ENCODE measurements at regions not wholly inside any gene's neighbourhood (a gene's known extent, or its start where the extent isn't known, plus 50 kb on each side); places are given as distances from the start of the nearest gene placed in this dataset.

GRCh38 chr12:24759155-24759554 lies 189.7 kb downstream of the BCAT1 start:
- Mint-ChIP-seq H3K9me3 (no peaks in the 10 kb centered on the region), H3K4me1 (ENCODE audit: low read depth) (no peaks in the 10 kb centered on the region), H3K4me3 (no peak overlapping the region), H3K36me3 (ENCODE audit: low read depth) (no peaks in the 10 kb centered on the region), H3K27ac (no peak overlapping the region), H3K27me3 (peaks cover 3% of the 10 kb centered on the region)
- ATAC-seq, result no peak
- intact Hi-C loops (cut with micrococcal nuclease), result no loop called here
- no peak for DNase-seq
- ChIA-PET POLR2A (no interaction called here), CTCF (no interaction called here)
- TF ChIP-seq, protein P1, sequence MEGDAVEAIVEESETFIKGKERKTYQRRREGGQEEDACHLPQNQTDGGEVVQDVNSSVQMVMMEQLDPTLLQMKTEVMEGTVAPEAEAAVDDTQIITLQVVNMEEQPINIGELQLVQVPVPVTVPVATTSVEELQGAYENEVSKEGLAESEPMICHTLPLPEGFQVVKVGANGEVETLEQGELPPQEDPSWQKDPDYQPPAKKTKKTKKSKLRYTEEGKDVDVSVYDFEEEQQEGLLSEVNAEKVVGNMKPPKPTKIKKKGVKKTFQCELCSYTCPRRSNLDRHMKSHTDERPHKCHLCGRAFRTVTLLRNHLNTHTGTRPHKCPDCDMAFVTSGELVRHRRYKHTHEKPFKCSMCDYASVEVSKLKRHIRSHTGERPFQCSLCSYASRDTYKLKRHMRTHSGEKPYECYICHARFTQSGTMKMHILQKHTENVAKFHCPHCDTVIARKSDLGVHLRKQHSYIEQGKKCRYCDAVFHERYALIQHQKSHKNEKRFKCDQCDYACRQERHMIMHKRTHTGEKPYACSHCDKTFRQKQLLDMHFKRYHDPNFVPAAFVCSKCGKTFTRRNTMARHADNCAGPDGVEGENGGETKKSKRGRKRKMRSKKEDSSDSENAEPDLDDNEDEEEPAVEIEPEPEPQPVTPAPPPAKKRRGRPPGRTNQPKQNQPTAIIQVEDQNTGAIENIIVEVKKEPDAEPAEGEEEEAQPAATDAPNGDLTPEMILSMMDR (IDR thresholded peaks at IDR 0.05), result no peak

DNA sequence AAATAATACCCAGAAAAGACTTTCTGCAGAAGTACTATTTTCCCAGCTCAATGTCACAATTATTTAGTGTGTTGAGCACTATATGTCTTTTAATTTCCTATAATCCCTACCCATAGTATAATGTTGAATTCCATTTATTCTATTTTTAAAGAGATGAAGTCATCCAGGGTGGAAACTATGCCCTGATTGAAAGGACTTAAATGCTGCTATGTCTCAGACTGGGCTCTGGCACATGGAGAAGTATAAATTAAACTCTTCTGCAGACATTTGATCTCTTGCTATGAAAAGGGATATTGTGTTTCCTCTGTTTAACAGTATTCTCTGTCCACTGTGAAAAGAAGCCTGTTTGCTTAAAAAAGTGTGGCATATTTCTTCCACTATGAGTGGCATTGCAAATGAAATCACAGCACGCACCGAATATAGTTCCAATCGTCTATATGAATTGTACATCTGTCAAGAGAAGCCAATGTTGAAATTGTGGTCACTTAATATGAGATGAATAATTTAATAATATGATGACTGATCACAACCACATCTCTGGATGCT lies 192.3 kb downstream of the BCAT1 start:
- ATAC-seq (no peak), DNase-seq (no peak)
- intact Hi-C loops (cut with micrococcal nuclease), result no loop called here
- POLR2A ChIA-PET, result no interaction called here
- Mint-ChIP-seq H3K36me3 (ENCODE audit: low read depth) (no peaks in the 10 kb centered on the region), H3K4me1 (ENCODE audit: low read depth) (peaks cover 4% of the 10 kb centered on the region), H3K27ac (no peak overlapping the region), H3K27me3 (peaks cover 5% of the 10 kb centered on the region), H3K4me3 (no peak overlapping the region), H3K9me3 (no peaks in the 10 kb centered on the region)
- CTCF ChIA-PET, result no interaction called here
- TF ChIP-seq, protein P1 (IDR thresholded peaks at IDR 0.05), result no peak

DNA sequence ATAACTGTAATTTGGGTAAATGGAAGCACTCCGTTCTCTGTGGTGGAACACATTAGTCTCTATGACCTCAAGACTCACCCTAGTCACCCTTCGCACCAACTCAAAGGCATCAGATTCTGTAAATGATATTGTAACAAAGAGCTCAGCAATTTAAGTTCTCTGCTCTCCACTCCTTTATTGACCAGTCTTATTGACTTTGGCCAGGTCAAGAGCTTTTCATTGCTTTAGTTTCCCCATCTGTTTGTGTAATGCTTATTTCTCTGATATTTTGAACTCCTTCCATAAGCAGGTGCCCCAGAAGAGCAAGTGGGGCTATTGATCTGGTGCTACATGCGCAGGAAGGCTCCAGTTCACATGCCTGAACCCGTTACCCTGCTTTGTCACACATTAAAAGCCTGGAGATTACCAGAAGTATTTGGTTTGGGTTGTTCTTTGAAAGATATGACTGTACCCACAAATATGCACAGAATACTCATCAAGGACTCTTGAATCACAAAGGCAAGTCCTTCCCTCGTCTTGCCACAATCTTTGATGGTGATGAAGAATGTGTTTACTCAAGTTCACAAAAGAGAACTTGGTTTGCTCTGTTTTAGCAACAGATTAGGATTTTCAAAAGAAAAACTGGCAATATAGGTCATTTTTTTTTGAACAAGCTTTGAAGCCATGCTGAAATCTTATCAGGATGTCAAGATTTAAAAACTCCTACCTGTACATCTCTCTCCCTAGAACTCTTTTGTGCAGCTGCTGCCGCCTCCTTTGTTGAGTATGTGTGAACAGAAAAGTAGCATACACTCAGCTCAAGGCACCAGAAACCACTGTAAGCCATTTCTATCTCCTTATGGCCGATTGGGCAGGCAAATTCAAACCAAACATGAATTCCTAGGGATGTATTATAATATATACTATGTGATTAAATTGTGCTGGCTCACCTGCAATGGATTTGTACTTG lies 193.9 kb downstream of the BCAT1 start:
- Mint-ChIP-seq H3K27me3 (peaks cover 5% of the 10 kb centered on the region), H3K4me3 (no peak overlapping the region), H3K36me3 (ENCODE audit: low read depth) (no peaks in the 10 kb centered on the region), H3K9me3 (no peaks in the 10 kb centered on the region), H3K27ac (no peak overlapping the region), H3K4me1 (ENCODE audit: low read depth) (peaks cover 9% of the 10 kb centered on the region)
- DNase-seq (no peak), ATAC-seq (peak; percentile 67)
- intact Hi-C loops (cut with micrococcal nuclease), result no loop called here
- ChIA-PET CTCF (interaction anchor here (0.8 kb wide), 1 partner anchor 24 kb away, joined by 3 read pairs; no protein-coding TSS in a partner anchor), POLR2A (no interaction called here)
- TF ChIP-seq, protein P1 (IDR thresholded peaks at IDR 0.05), result no peak

DNA sequence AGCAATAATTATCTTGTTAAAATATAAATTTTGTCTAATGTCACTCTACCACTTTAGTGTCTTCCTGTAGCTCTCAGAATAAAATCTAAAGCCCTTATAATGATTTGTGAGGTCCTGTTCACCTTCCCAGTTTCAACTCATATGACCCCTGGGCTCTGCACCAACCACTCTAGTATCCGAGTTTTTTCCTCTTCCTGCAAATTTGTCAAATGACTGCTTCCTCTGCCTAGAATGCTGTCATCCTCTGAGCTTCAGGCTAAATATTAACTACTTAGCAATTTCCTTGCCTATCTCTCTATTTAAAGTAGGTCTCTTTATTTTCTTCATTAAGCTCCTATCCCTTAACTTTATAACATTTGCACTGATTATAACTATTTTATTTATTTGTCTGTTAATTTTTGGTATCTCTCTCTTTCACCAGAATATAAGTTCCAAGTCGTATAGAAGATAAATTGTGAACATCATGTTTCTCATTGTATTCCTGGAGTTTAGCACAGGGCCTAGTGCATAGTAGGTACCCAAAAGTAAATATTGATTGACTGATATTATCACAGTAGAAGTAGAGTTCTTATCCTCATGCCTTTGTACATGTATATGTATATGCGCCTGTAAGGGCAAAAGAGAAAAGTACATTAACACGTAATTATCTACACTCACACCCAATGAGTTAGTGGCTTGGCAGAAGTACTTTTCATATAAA lies 196.0 kb downstream of the BCAT1 start:
- Mint-ChIP-seq H3K36me3 (ENCODE audit: low read depth) (no peaks in the 10 kb centered on the region), H3K4me3 (no peak overlapping the region), H3K27ac (no peak overlapping the region), H3K4me1 (ENCODE audit: low read depth) (peaks cover 9% of the 10 kb centered on the region), H3K9me3 (no peaks in the 10 kb centered on the region), H3K27me3 (peaks cover 5% of the 10 kb centered on the region)
- POLR2A ChIA-PET, result no interaction called here
- ATAC-seq, result no peak
- no peak for DNase-seq
- TF ChIP-seq, protein P1 (IDR thresholded peaks at IDR 0.05), result no peak
- intact Hi-C loops (cut with micrococcal nuclease), result no loop called here
- CTCF ChIA-PET, result no interaction called here

DNA sequence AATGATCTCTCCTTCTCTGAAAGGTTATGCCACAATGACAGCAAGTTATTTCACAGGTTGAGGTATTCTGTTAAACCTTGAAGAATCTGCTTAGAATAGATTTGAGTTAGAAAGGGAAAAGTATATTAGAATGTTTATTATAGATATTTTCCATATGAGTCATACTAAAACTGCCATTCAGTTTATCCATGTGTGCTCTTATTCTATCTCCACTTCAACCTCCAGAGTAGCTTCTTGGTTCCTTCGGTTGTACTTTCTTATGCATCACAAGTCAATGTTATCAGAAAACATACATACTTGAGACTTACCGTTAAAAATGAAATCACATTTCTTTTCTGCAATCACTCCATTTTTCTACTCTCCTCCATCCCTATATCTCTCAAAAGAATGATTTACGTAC lies 197.7 kb downstream of the BCAT1 start:
- no peaks in the 10 kb centered on the region for H3K36me3 Mint-ChIP-seq (ENCODE audit: low read depth)
- DNase-seq (no peak), ATAC-seq (no peak)
- POLR2A ChIA-PET, result no interaction called here
- H3K27ac Mint-ChIP-seq, result no peak overlapping the region
- peaks cover 9% of the 10 kb centered on the region for H3K4me1 Mint-ChIP-seq (ENCODE audit: low read depth)
- CTCF ChIA-PET, result no interaction called here
- intact Hi-C loops (cut with micrococcal nuclease), result no loop called here
- H3K27me3 Mint-ChIP-seq, result peaks cover 5% of the 10 kb centered on the region
- TF ChIP-seq, protein P1 (IDR thresholded peaks at IDR 0.05), result no peak
- no peaks in the 10 kb centered on the region for H3K9me3 Mint-ChIP-seq
- no peak overlapping the region for H3K4me3 Mint-ChIP-seq
